GM06990 (cell line): ENCODE measurements at regions not wholly inside any gene's neighbourhood (a gene's known extent, or its start where the extent isn't known, plus 50 kb on each side); places are given as distances from the start of the nearest gene placed in this dataset.
"Not testable (repeated sequence)": the region's sequence is repeated elsewhere in the genome, so short reads cannot be mapped to it uniquely, and the experiment has no call there.

ENCODE experiments used
- DNase-seq: peaks from one replicate; pipeline ENCODE4 v3.0.0-alpha.2; 2011; ENCODE audit not compliant: insufficient read length; ENCODE audit errors: extremely low read depth
- H3K27me3 ChIP-seq: replicated peaks from 2 replicates; pipeline ENCODE4 v1.6.0; 2011; ENCODE audit warnings: low read length; ENCODE audit not compliant: control insufficient read depth, insufficient read depth
- H3K36me3 ChIP-seq: 2 replicates; pipeline ENCODE4 v1.5.1; 2011; ENCODE audit warnings: low read length; ENCODE audit not compliant: control insufficient read depth, insufficient read depth
- H3K4me3 ChIP-seq: replicated peaks from 2 replicates; pipeline ENCODE4 v1.5.1; 2011; ENCODE audit warnings: low read depth, mild to moderate bottlenecking, control low read depth, low read length
- CTCF ChIP-seq: IDR thresholded peaks from 2 replicates; pipeline ENCODE4 v1.5.1; 2011; ENCODE audit warnings: low read length, control low read depth, mild to moderate bottlenecking, inconsistent platforms; ENCODE audit not compliant: insufficient read depth, poor library complexity, severe bottlenecking

- Histone ChIP-seq H3K36me3 (peaks cover 41% of the 10 kb centered on the region), H3K27me3 (no peaks in the 10 kb centered on the region), H3K4me3 (no peak overlapping the region)
- no peak for DNase-seq
- TF ChIP-seq CTCF, result no peak
Observed at GRCh38 chr12:124472690-124473279, 94.6 kb downstream of the NCOR2 start.

- peaks cover 41% of the 10 kb centered on the region for H3K36me3 ChIP-seq
- H3K4me3 ChIP-seq, result no peak overlapping the region
- no peak for DNase-seq
- no peak for TF ChIP-seq CTCF
- no peaks in the 10 kb centered on the region for H3K27me3 ChIP-seq
Observed at GRCh38 chr12:124471828-124472227, 95.6 kb downstream of the NCOR2 start.

GRCh38 chr12:124470806-124471205 lies 96.6 kb downstream of the NCOR2 start:
- no peak for DNase-seq
- TF ChIP-seq CTCF, result no peak
- peaks cover 35% of the 10 kb centered on the region for H3K36me3 ChIP-seq

GRCh38 chr12:124470139-124470538 lies 97.3 kb downstream of the NCOR2 start:
- no peak for DNase-seq
- Histone ChIP-seq H3K4me3 (no peak overlapping the region), H3K27me3 (no peaks in the 10 kb centered on the region), H3K36me3 (peaks cover 37% of the 10 kb centered on the region)
- no peak for TF ChIP-seq CTCF

More at GRCh38 chr12:124470806-124471205, 96.6 kb downstream of the NCOR2 start:
- H3K27me3 ChIP-seq, result no peaks in the 10 kb centered on the region
- no peak overlapping the region for H3K4me3 ChIP-seq

GRCh38 chr12:124469193-124469888 lies 98.1 kb downstream of the NCOR2 start:
- Histone ChIP-seq H3K4me3 (no peak overlapping the region), H3K27me3 (no peaks in the 10 kb centered on the region), H3K36me3 (peaks cover 37% of the 10 kb centered on the region)
- TF ChIP-seq CTCF, result peak; percentile 53
- no peak for DNase-seq

GRCh38 chr12:124467549-124467948 lies 99.9 kb downstream of the NCOR2 start:
- not testable (repeated sequence) for H3K27me3 ChIP-seq, H3K4me3 ChIP-seq, DNase-seq
- H3K36me3 ChIP-seq, result peaks cover 35% of the 10 kb centered on the region
